GM23338 (cell line): ENCODE measurements at regions not wholly inside any gene's neighbourhood (a gene's known extent, or its start where the extent isn't known, plus 50 kb on each side); places are given as distances from the start of the nearest gene placed in this dataset.

Experiments
- ATAC-seq: fragments of 200-7000 bp; cut with Tn5 transposase; 3 replicates; pipeline ENCODE4 v1.9.1; 2020
- DNase-seq: peaks from one replicate; pipeline ENCODE4 v3.0.0-alpha.2; 2015; ENCODE audit warnings: low spot score
- H2AFZ ChIP-seq: fragments of 200-600 bp; sonication (generic); 2 replicates; pipeline ENCODE4 v1.8.0; 2016; ENCODE audit warnings: antibody characterized with exemption, mild to moderate bottlenecking, moderate library complexity
- H3F3A ChIP-seq: fragments of 200-600 bp; sonication (generic); replicated peaks from 2 replicates; pipeline ENCODE4 v1.8.0; 2017; ENCODE audit warnings: antibody characterized with exemption, mixed run types, low read depth
- H3K27ac ChIP-seq: fragments of 200-600 bp; sonication (generic); 2 replicates; pipeline ENCODE4 v1.6.1; 2016; ENCODE audit warnings: low read depth
- H3K27me3 ChIP-seq: fragments of 200-600 bp; sonication (generic); 2 replicates; pipeline ENCODE4 v1.8.0; 2016; ENCODE audit warnings: mild to moderate bottlenecking, mixed run types, moderate library complexity; ENCODE audit not compliant: insufficient read depth
- H3K36me3 ChIP-seq: fragments of 200-600 bp; sonication (generic); 2 replicates; pipeline ENCODE4 v1.8.0; 2016; ENCODE audit warnings: mild to moderate bottlenecking; ENCODE audit not compliant: insufficient read depth
- H3K4me1 ChIP-seq: fragments of 200-600 bp; sonication (generic); 2 replicates; pipeline ENCODE4 v1.8.0; 2016; ENCODE audit warnings: mild to moderate bottlenecking, moderate library complexity; ENCODE audit not compliant: insufficient read depth
- H3K4me2 ChIP-seq: fragments of 200-600 bp; sonication (generic); 2 replicates; pipeline ENCODE4 v1.7.1; 2017; ENCODE audit warnings: mixed run types
- H3K4me3 ChIP-seq: fragments of 200-600 bp; sonication (generic); 2 replicates; pipeline ENCODE4 v1.6.1; 2016; ENCODE audit warnings: mixed run types
- H3K79me2 ChIP-seq: fragments of 200-600 bp; sonication (generic); replicated peaks from 2 replicates; pipeline ENCODE4 v1.8.0; 2017; ENCODE audit warnings: mild to moderate bottlenecking; ENCODE audit not compliant: insufficient read depth
- H3K9me2 ChIP-seq: fragments of 200-600 bp; sonication (generic); 2 replicates; pipeline ENCODE4 v1.8.0; 2017; ENCODE audit not compliant: insufficient read depth
- H4K20me1 ChIP-seq: fragments of 200-600 bp; sonication (generic); replicated peaks from 2 replicates; pipeline ENCODE4 v1.8.0; 2017; ENCODE audit warnings: mild to moderate bottlenecking; ENCODE audit not compliant: insufficient read depth
- H3K27ac Mint-ChIP-seq: 2 replicates; pipeline ENCODE4 v1.8.0; 2020; ENCODE audit warnings: inconsistent platforms, mild to moderate bottlenecking, moderate library complexity, mixed read lengths
- H3K27me3 Mint-ChIP-seq: 3 replicates; pipeline ENCODE4 v1.8.0; 2022; ENCODE audit warnings: low read depth, mild to moderate bottlenecking, moderate library complexity, mixed read lengths, inconsistent platforms; ENCODE audit not compliant: insufficient read depth, poor library complexity
- H3K36me3 Mint-ChIP-seq: 3 replicates; pipeline ENCODE4 v1.8.0; 2021; ENCODE audit warnings: low read depth, mild to moderate bottlenecking, inconsistent platforms, moderate library complexity, mixed read lengths
- H3K4me1 Mint-ChIP-seq: 3 replicates; pipeline ENCODE4 v1.8.0; 2020; ENCODE audit warnings: mild to moderate bottlenecking, inconsistent platforms, mixed read lengths
- H3K4me3 Mint-ChIP-seq: 3 replicates; pipeline ENCODE4 v1.8.0; 2021; ENCODE audit warnings: moderate library complexity, mild to moderate bottlenecking, inconsistent platforms, mixed read lengths
- H3K9me3 Mint-ChIP-seq: 3 replicates; pipeline ENCODE4 v1.8.0; 2020; ENCODE audit warnings: moderate library complexity, mild to moderate bottlenecking, inconsistent platforms, mixed read lengths
- CREB1 ChIP-seq: fragments of 250-450 bp; sonication (Bioruptor Pico); IDR thresholded peaks from 2 replicates; pipeline ENCODE4 v1.5.0; 2020; ENCODE audit warnings: low read depth, mild to moderate bottlenecking, moderate library complexity
- EZH2 ChIP-seq: fragments of 200-600 bp; sonication (generic); IDR thresholded peaks from one replicate; pipeline ENCODE4 v1.8.0; 2017; ENCODE audit warnings: antibody characterized with exemption, mild to moderate bottlenecking, low read depth; ENCODE audit not compliant: unreplicated experiment
- EZH2phosphoT487 ChIP-seq: fragments of 200-600 bp; sonication (generic); IDR thresholded peaks from one replicate; pipeline ENCODE4 v1.8.1; 2018; ENCODE audit warnings: antibody characterized with exemption; ENCODE audit not compliant: unreplicated experiment
- NANOG ChIP-seq: IDR thresholded peaks from 2 replicates; pipeline ENCODE4 v1.6.1; 2016; ENCODE audit warnings: antibody characterized with exemption, borderline replicate concordance
- ZNF114 ChIP-seq: fragments of 250-450 bp; sonication (Bioruptor Pico); IDR thresholded peaks from 2 replicates; pipeline ENCODE4 v1.5.0; 2020; ENCODE audit warnings: mild to moderate bottlenecking, moderate library complexity
- ZNF331 ChIP-seq: fragments of 250-450 bp; sonication (Bioruptor Pico); IDR thresholded peaks from 2 replicates; pipeline ENCODE4 v1.5.0; 2020; ENCODE audit warnings: low read depth, mild to moderate bottlenecking, moderate library complexity
- TF ChIP-seq, protein P1 (sequence below): IDR thresholded peaks from 2 replicates; pipeline ENCODE4 v1.6.1; 2016; ENCODE audit warnings: antibody characterized with exemption
- TF ChIP-seq, protein P2 (sequence below), 2 experiments: fragments of 200-600 bp in 1 of 2; sonication (generic) in 1 of 2; conservative IDR thresholded peaks; 2 replicates each; pipeline versions ENCODE4 v1.5.1 to v1.6.1; 2016 to 2017; ENCODE audit warnings: antibody characterized with exemption in 2 of 2, low read depth in 2 of 2, mild to moderate bottlenecking in 2 of 2, moderate library complexity in 1 of 2
- TF ChIP-seq, protein P3 (sequence below): fragments of 250-450 bp; sonication (Bioruptor Pico); IDR thresholded peaks from 2 replicates; pipeline ENCODE4 v1.5.0; 2020; ENCODE audit warnings: mild to moderate bottlenecking, moderate library complexity

DNA sequence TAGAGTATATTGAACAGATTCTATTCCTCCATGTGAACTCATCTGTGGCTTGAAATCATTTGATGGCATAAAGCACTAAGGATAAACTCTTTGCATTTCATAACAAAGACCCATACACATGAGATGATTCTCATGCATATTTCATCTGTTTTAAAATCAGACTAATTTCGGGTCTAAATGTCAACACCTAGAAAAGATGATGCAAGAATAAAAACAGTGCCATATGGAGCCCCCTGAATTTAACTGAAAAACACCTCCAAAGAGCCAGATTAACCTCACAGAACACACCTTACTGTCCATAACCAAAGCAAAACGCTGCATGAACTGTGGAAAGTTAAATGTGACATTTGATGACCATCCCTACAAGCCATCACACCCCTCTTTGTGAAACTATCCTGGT is 59.7 kb downstream of the ELAPOR2 start:
- no peak overlapping the region for H2AFZ ChIP-seq
- H3K9me2 ChIP-seq = peaks cover 13% of the 10 kb centered on the region
- no peak overlapping the region for H3K27ac ChIP-seq
- no peak overlapping the region for H3K4me3 ChIP-seq
- Mint-ChIP-seq H3K36me3 (no peaks in the 10 kb centered on the region), H3K4me1 (peaks cover 43% of the 10 kb centered on the region), H3K9me3 (no peaks in the 10 kb centered on the region), H3K4me3 (no peak overlapping the region), H3K27me3 (peaks cover 4% of the 10 kb centered on the region), H3K27ac (peak overlapping the region; percentile 64; the same call in 1 of the 2 replicates)
- no peaks in the 10 kb centered on the region for H3K27me3 ChIP-seq
- H4K20me1 ChIP-seq = peaks cover 17% of the 10 kb centered on the region; the same call in 1 of the 2 replicates
- ATAC-seq (no peak), DNase-seq (no peak)
- H3K36me3 ChIP-seq = no peaks in the 10 kb centered on the region
- H3K79me2 ChIP-seq = peaks cover 99% of the 10 kb centered on the region
- H3F3A ChIP-seq = no peaks in the 10 kb centered on the region
- TF ChIP-seq CREB1 (no peak), EZH2phosphoT487 (no peak), ZNF331 (CRISPR knock-in tag) (no peak), NANOG (no peak), EZH2 (no peak), ZNF114 (no peak)
- TF ChIP-seq, protein P1, sequence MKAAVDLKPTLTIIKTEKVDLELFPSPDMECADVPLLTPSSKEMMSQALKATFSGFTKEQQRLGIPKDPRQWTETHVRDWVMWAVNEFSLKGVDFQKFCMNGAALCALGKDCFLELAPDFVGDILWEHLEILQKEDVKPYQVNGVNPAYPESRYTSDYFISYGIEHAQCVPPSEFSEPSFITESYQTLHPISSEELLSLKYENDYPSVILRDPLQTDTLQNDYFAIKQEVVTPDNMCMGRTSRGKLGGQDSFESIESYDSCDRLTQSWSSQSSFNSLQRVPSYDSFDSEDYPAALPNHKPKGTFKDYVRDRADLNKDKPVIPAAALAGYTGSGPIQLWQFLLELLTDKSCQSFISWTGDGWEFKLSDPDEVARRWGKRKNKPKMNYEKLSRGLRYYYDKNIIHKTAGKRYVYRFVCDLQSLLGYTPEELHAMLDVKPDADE = no peak
- TF ChIP-seq, protein P2, sequence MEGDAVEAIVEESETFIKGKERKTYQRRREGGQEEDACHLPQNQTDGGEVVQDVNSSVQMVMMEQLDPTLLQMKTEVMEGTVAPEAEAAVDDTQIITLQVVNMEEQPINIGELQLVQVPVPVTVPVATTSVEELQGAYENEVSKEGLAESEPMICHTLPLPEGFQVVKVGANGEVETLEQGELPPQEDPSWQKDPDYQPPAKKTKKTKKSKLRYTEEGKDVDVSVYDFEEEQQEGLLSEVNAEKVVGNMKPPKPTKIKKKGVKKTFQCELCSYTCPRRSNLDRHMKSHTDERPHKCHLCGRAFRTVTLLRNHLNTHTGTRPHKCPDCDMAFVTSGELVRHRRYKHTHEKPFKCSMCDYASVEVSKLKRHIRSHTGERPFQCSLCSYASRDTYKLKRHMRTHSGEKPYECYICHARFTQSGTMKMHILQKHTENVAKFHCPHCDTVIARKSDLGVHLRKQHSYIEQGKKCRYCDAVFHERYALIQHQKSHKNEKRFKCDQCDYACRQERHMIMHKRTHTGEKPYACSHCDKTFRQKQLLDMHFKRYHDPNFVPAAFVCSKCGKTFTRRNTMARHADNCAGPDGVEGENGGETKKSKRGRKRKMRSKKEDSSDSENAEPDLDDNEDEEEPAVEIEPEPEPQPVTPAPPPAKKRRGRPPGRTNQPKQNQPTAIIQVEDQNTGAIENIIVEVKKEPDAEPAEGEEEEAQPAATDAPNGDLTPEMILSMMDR (conservative IDR thresholded peaks at IDR 0.05; ENCODE audit: low read depth in 2 of 2) = no peak
- TF ChIP-seq, protein P3, sequence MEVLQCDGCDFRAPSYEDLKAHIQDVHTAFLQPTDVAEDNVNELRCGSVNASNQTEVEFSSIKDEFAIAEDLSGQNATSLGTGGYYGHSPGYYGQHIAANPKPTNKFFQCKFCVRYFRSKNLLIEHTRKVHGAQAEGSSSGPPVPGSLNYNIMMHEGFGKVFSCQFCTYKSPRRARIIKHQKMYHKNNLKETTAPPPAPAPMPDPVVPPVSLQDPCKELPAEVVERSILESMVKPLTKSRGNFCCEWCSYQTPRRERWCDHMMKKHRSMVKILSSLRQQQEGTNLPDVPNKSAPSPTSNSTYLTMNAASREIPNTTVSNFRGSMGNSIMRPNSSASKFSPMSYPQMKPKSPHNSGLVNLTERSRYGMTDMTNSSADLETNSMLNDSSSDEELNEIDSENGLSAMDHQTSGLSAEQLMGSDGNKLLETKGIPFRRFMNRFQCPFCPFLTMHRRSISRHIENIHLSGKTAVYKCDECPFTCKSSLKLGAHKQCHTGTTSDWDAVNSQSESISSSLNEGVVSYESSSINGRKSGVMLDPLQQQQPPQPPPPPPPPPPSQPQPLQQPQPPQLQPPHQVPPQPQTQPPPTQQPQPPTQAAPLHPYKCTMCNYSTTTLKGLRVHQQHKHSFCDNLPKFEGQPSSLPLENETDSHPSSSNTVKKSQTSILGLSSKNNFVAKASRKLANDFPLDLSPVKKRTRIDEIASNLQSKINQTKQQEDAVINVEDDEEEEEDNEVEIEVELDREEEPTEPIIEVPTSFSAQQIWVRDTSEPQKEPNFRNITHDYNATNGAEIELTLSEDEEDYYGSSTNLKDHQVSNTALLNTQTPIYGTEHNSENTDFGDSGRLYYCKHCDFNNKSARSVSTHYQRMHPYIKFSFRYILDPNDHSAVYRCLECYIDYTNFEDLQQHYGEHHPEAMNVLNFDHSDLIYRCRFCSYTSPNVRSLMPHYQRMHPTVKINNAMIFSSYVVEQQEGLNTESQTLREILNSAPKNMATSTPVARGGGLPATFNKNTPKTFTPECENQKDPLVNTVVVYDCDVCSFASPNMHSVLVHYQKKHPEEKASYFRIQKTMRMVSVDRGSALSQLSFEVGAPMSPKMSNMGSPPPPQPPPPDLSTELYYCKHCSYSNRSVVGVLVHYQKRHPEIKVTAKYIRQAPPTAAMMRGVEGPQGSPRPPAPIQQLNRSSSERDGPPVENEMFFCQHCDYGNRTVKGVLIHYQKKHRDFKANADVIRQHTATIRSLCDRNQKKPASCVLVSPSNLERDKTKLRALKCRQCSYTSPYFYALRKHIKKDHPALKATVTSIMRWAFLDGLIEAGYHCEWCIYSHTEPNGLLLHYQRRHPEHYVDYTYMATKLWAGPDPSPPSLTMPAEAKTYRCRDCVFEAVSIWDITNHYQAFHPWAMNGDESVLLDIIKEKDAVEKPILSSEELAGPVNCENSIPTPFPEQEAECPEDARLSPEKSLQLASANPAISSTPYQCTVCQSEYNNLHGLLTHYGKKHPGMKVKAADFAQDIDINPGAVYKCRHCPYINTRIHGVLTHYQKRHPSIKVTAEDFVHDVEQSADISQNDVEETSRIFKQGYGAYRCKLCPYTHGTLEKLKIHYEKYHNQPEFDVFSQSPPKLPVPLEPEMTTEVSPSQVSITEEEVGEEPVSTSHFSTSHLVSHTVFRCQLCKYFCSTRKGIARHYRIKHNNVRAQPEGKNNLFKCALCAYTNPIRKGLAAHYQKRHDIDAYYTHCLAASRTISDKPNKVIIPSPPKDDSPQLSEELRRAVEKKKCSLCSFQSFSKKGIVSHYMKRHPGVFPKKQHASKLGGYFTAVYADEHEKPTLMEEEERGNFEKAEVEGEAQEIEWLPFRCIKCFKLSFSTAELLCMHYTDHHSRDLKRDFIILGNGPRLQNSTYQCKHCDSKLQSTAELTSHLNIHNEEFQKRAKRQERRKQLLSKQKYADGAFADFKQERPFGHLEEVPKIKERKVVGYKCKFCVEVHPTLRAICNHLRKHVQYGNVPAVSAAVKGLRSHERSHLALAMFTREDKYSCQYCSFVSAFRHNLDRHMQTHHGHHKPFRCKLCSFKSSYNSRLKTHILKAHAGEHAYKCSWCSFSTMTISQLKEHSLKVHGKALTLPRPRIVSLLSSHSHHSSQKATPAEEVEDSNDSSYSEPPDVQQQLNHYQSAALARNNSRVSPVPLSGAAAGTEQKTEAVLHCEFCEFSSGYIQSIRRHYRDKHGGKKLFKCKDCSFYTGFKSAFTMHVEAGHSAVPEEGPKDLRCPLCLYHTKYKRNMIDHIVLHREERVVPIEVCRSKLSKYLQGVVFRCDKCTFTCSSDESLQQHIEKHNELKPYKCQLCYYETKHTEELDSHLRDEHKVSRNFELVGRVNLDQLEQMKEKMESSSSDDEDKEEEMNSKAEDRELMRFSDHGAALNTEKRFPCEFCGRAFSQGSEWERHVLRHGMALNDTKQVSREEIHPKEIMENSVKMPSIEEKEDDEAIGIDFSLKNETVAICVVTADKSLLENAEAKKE (CRISPR knock-in tag) = no peak
- H3K4me1 ChIP-seq = peaks cover 39% of the 10 kb centered on the region
- no peak overlapping the region; the same call in 1 of the 2 replicates for H3K4me2 ChIP-seq
